K562 (cell line): ENCODE measurements at regions not wholly inside any gene's neighbourhood (a gene's known extent, or its start where the extent isn't known, plus 50 kb on each side); places are given as distances from the start of the nearest gene placed in this dataset.

Source experiments
- ELF4 ChIP-seq: fragments of 450-650 bp; formaldehyde crosslinking; IDR thresholded peaks from 2 replicates; pipeline ENCODE4 v1.4.0; 2022; ENCODE audit warnings: missing genetic modification characterization
- HMGN3 ChIP-seq: IDR thresholded peaks from 2 replicates; pipeline ENCODE4 v1.6.1; 2011; ENCODE audit warnings: borderline replicate concordance, low read depth, mild to moderate bottlenecking, mixed read lengths, low read length; ENCODE audit not compliant: insufficient read length; ENCODE audit errors: extremely low read depth
- KAT8 ChIP-seq: fragments of 450-650 bp; IDR thresholded peaks from 2 replicates; pipeline ENCODE4 v1.6.1; 2016; ENCODE audit warnings: low read depth, mild to moderate bottlenecking
- NCOA2 ChIP-seq, 2 experiments: fragments of 450-650 bp; IDR thresholded peaks; 2 replicates each; pipeline ENCODE4 v1.6.1; 2018; ENCODE audit warnings: mild to moderate bottlenecking in 2 of 2, moderate library complexity in 1 of 2; ENCODE audit not compliant: partially characterized antibody in 2 of 2
- TF ChIP-seq, protein P1 (sequence below), 2 experiments: fragments of 450-650 bp in 1 of 2; sonication (generic) in 1 of 2; formaldehyde crosslinking in 1 of 2; IDR thresholded peaks; 2 replicates each; pipeline versions ENCODE4 v1.7.1 to v1.9.0; 2016 to 2022; ENCODE audit warnings: inconsistent platforms in 1 of 2, mild to moderate bottlenecking in 1 of 2, missing genetic modification reagents in 1 of 2

DNA sequence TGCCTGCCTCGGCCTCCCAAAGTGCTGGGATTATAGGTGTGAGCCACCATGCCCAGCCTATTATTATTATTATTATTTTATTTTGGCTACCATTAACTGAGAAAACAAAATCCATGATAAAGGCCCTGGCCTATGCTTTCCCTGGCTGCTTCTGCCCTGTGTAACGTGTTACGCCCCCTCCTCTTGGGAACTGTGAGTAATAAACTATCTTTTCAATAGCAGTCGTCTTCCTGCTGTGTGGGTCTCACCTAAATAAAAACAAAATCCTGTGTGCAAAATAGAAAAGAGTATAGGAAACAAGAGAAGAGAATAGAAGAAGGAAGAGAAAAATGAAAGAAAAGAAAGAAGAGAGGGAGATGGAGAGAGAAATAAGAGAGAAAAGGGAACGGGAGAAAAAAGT, 237.0 kb downstream of the MIAT start (continued):
- TF ChIP-seq ELF4 (no peak), KAT8 (no peak), NCOA2 (IDR thresholded peaks at IDR 0.05; ENCODE audit: partially characterized antibody in 2 of 2) (no peak), HMGN3 (no peak)
- TF ChIP-seq, protein P1, sequence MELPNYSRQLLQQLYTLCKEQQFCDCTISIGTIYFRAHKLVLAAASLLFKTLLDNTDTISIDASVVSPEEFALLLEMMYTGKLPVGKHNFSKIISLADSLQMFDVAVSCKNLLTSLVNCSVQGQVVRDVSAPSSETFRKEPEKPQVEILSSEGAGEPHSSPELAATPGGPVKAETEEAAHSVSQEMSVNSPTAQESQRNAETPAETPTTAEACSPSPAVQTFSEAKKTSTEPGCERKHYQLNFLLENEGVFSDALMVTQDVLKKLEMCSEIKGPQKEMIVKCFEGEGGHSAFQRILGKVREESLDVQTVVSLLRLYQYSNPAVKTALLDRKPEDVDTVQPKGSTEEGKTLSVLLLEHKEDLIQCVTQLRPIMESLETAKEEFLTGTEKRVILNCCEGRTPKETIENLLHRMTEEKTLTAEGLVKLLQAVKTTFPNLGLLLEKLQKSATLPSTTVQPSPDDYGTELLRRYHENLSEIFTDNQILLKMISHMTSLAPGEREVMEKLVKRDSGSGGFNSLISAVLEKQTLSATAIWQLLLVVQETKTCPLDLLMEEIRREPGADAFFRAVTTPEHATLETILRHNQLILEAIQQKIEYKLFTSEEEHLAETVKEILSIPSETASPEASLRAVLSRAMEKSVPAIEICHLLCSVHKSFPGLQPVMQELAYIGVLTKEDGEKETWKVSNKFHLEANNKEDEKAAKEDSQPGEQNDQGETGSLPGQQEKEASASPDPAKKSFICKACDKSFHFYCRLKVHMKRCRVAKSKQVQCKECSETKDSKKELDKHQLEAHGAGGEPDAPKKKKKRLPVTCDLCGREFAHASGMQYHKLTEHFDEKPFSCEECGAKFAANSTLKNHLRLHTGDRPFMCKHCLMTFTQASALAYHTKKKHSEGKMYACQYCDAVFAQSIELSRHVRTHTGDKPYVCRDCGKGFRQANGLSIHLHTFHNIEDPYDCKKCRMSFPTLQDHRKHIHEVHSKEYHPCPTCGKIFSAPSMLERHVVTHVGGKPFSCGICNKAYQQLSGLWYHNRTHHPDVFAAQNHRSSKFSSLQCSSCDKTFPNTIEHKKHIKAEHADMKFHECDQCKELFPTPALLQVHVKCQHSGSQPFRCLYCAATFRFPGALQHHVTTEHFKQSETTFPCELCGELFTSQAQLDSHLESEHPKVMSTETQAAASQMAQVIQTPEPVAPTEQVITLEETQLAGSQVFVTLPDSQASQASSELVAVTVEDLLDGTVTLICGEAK (IDR thresholded peaks at IDR 0.05), result no peak
- TF ChIP-seq, protein P1 (CRISPR knock-in tag; IDR thresholded peaks at IDR 0.05), result no peak
